H54 (cell line): ENCODE measurements at regions not wholly inside any gene's neighbourhood (a gene's known extent, or its start where the extent isn't known, plus 50 kb on each side); places are given as distances from the start of the nearest gene placed in this dataset.

Experiments used
- DNase-seq: peaks from one replicate; pipeline ENCODE4 v3.0.0; 2011; ENCODE audit warnings: low spot score, mixed read lengths; ENCODE audit not compliant: insufficient read length
- FAIRE-seq: peaks from 3 replicates; lab custom pipeline; 2011; peaks lifted over from hg19 to GRCh38; lab: Jason Lieb, UNC
- POLR2A ChIP-seq: IDR thresholded peaks from 2 replicates; pipeline ENCODE4 v1.6.1; 2011; ENCODE audit warnings: low read depth, mild to moderate bottlenecking, low read length

DNA sequence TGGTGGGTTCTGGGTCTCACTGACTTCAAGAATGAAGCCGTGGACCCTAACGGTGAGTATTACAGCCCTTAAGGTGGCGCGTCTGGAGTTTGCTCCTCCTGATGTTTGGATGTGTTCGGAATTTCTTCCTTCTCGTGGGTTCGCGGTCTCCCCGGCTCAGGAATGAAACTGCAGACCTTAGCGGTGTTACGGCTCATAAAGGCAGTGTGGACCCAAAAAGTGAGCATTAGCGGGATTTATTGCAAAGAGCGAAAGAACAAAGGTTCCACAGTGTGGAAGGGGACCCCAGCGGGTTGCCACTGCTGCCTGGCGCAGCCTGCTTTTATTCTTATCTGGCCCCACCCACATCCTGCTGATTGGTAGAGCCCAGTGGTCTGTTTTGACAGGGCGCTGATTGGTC is 420.5 kb upstream of the BCHE start:
- no peak for TF ChIP-seq POLR2A
- DNase-seq (no peak), FAIRE-seq (no peak)

DNA sequence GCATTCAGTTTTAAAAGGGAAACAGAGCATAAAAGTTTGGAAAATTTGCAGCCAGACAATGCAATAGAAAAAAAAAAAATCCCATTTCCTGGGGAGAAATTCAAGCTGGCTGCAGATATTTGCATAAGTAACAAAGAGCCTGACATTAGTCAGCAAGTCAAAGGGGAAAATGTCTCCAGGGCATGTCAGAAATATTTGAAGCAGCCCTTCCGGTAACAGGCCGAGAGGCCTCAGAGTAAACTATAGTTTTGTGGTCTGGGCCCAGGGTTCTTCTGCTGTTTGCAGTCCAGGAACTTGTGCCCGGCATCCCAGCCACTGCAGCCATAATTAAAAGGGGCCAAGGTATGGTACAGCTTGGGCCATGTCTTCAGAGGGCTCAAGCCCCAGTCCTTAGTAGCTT is 411.6 kb upstream of the BCHE start:
- no peak for TF ChIP-seq POLR2A

DNA sequence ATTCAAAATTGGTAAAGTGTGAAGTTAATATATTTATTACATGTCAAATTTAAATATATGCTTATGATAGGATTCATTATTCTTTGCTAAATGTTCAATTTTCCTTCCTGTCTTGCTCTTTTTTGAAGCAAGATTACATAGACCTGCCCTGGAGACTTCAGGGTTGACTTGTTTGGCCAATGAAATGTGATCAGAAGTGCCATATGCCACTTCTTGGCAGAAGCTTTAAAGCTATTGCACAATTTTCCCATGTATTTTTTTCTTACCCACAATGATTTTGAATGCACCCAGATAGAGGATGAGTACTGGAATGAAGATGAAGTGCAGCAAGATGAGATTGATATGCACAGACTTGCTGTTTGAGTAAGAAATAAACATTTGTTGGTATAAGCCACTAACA is 406.3 kb upstream of the BCHE start:
- no peak for FAIRE-seq
- no peak for DNase-seq
- TF ChIP-seq POLR2A: no peak

More for the DNA sequence above, 411.6 kb upstream of the BCHE start:
- DNase-seq (no peak), FAIRE-seq (no peak)

DNA sequence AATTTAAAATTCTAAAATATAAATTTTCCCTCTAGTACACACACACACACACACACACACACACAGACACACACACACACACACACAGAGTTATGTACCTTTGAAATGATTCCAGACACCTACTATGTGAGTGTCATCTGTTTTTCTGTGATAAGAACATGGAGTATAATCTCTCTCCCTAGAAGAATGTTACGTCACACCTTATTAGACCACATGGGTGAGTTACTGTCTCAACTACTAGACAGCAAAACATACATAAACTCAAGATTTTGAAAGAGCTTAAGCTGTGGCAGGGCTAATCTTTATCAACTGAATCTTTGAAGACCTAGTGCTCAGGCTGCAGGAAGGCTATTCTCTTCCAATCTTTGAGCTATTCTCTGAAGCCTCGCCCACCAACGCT is 385.9 kb upstream of the BCHE start:
- TF ChIP-seq POLR2A: no peak
- FAIRE-seq (no peak), DNase-seq (no peak)

DNA sequence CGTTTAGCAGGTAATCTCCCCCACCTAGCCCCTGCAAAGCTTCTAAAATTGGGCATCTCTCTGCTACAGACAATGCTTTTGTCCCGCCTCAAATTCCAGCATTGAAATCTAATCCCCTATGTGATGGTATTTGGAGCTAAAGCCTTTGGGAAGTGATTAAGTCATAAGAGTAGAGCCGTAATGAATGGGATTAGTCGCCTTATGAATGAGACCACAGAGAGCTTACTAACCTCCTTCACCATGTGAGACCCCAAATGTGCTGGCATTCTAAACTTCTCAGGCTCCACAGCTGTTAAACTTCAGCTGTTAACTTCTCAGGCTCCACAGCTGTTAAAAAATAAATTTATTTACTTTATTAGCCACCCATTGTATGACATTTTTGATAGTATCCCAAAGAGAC is 374.2 kb upstream of the BCHE start:
- TF ChIP-seq POLR2A: no peak
- FAIRE-seq: no peak

DNA sequence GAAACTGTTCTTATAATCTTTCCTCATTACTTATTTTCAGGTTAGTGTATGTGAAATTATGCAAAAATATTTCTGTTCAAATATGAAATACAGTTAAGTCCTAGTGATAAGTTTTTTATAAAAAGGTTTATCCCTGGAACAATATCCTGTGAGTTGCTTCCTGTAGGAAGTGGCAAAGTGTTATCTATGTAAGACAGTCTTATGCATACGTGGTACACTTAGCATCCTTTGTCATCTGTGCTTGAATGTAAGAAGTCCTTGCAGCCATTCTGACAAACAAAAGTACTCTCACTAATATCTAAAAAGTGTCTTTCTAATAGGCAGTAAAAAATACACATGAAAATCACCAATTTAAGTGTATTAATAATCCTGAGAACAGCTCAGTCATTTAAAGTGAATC is 372.5 kb upstream of the BCHE start:
- DNase-seq (no peak), FAIRE-seq (no peak)
- TF ChIP-seq POLR2A: no peak

More for the DNA sequence above, 374.2 kb upstream of the BCHE start:
- no peak for DNase-seq

DNA sequence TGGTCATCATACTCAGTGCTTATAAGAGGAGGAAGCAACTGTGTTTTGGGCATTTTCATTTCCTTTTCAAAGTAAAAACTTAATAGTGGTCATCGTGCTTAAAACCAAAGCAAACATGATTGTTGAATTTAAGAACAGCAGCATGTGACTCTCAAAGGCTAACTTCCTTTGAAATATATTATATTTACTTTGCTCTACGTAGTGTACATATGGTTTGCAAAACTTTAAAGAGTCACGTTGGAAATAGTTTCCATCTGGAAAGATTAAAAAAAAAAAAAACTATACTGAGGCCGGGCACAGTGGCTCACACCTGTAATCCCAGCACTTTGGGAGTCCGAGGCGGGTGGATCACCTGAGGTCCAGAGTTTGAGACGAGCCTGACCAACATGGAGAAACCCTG is 367.9 kb upstream of the BCHE start:
- TF ChIP-seq POLR2A: no peak
- FAIRE-seq: no peak
- DNase-seq: no peak

DNA sequence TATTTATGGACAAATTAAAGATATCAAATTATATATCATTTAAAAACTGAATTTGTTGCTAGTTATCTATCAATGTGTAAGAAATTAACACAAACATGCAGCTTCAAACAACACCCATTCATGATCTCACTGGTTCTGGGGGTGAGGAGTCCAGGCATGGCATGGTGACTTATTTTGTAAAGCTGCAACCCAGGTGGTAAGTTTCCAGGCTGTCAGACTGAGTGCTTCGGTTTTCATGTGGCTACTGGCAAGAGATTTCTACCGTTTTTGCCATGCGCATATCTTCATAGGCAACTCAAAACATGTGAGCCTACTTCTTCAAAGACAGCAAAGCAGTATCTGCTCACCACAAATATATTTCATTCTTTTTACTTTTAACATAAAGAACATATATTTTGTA is 364.3 kb upstream of the BCHE start:
- no peak for DNase-seq
- no peak for TF ChIP-seq POLR2A
- FAIRE-seq: no peak

DNA sequence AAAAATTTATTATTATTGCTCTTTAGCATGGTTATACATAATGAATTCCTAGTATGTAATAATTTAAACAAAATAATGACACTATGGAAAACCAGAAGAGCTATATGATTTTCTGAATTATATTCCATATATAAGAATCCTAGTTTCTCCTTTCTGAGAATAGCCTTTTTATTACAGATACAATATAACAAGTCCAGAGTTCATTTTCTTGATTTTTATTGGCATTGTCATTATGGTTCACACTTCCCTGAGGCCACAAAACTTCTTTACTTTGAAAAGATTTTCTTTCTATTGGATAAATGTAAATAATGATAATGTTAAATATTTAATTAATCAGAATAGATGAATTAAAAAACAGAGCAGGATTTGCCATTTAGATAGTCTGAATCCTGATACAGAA is 362.3 kb upstream of the BCHE start:
- no peak for FAIRE-seq
- no peak for DNase-seq

DNA sequence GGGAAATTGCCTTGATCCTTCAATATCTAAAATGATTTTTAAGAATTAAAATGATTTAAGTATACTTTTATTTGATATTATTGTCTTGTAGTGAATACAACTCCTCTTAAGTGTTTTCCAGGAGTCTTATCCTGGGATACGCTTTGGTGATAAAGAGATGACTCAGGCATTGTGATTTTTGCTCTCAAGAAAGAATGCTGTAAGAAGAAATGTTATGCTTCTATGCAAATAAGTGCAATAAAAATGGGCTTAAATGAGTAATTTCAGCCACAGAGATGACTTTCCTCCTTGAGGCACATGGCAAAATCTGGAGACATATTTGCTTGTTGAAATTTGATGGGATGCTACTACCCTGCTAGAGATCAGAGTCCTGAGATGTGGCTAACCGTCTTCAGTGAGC is 358.6 kb upstream of the BCHE start:
- DNase-seq (no peak), FAIRE-seq (no peak)
- no peak for TF ChIP-seq POLR2A

More for the DNA sequence above, 362.3 kb upstream of the BCHE start:
- TF ChIP-seq POLR2A: no peak

DNA sequence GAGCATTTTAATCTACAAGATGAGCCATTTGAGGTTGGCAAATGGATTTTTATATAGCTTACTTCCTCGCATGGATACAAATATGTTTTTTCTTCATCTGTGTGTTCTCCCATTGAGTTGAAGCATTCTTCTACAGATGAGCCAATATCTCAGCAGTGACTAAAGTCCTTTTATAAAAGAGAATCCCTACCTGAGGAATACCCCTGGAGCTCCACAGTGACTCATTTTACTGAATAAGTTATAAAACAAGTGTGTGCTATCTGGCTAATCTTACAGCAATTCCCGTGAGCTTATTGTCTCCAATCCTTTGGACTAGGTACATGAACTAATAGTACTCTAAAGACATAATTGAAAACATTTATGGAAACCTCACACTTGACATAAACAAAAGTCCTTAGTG is 354.2 kb upstream of the BCHE start:
- FAIRE-seq: no peak

DNA sequence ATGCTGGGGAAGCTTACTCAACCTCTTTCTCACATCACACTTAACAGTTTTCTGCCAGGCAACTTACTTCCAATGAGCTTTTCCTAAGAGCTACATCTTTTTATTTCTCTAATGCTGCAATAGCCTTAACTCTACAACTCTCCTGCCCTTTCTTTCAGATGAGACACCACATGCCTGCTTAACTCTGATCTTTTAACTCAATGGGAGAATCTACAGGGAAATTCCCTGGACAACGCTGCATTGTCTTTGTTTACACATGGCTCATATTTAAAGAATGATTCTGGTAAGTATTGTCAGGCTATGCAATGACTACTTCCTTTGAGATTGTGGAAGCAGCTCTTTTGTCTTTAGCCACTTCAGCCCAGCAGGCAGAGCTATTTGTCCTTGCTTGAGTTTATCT is 353.1 kb upstream of the BCHE start:
- FAIRE-seq (peak; percentile 73), DNase-seq (peak; percentile 0)
- no peak for TF ChIP-seq POLR2A

More for the DNA sequence above, 354.2 kb upstream of the BCHE start:
- no peak for DNase-seq
- TF ChIP-seq POLR2A: no peak

DNA sequence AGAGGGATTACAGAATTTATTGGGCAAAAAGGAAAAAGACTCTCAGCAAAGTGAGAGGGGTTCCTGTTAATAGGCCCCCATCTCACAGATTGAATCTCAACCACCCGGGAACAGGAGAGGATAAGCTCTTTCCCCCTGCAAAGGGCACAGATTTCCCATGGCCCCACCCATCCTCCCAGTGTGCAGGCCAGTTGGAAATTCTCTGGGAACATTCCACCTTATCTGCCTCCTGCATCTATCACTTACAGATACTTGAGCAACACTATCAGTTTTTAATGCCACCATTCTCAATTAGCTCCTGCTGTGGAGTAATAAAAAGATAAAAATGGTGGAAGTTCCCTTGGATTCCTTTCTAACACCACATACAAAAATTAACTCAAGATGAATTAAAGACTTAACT is 350.0 kb upstream of the BCHE start:
- FAIRE-seq (no peak), DNase-seq (no peak)
- TF ChIP-seq POLR2A: no peak

DNA sequence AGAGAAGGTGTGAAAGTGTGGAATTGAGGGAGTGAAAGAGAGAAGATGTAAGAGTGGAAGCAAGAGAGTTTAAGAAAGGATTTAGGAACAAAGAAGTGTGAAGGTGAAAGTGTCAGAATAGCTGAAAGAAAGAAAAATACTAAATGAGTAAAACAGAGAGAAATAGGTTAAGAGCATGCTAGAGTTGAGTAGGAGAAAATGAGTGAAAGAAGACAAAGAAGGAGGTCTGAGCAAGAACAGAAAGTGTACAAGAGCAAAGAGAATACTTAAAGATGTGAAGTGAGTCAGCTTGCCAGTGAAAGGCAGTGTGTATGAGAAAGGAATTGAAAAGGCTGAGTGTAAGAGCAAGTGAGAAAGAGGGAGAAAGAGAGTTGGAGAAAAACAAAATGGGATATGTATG is 348.8 kb upstream of the BCHE start:
- TF ChIP-seq POLR2A: no peak
- FAIRE-seq: no peak

DNA sequence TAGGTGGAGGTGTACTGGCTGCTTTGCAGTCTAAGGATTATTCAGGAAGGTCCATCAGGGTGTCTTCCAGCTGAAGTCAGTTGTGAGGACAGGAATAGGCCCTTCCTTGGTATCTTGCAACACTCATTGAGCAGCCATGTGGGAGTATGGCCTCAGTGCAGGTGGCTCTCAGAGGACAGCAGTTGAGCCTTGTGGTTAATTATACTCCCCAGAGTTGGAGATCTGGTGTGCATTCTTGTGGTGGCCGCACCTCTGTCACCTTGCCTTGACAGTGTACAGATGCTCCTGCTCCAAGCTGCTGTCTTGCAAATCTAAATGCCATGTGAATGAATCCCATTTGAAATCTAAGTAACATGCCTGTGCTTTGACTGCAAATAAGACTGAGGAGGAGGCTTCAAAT is 339.9 kb upstream of the BCHE start:
- DNase-seq: no peak

More for the DNA sequence above, 348.8 kb upstream of the BCHE start:
- no peak for DNase-seq

DNA sequence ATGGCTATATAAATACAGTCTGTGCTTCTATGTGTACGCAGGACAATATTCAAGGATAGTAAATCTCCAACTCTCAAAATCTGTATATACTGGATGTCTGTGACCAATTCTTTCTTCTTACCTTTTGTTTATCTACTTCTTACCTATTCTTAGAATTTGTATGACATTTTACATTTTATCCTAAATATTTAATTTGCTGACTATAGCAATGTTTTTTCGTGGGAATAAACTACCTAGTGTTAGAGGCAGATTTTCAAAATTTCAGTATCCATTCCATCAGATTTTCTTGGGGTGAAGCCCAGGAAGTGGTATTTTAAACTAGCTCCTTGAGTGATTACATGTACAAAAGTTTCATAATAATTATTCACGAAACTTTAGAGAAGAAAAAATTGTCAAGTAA is 334.5 kb upstream of the BCHE start:
- no peak for TF ChIP-seq POLR2A
- FAIRE-seq: no peak
- DNase-seq: no peak

More for the DNA sequence above, 339.9 kb upstream of the BCHE start:
- no peak for FAIRE-seq
- no peak for TF ChIP-seq POLR2A

DNA sequence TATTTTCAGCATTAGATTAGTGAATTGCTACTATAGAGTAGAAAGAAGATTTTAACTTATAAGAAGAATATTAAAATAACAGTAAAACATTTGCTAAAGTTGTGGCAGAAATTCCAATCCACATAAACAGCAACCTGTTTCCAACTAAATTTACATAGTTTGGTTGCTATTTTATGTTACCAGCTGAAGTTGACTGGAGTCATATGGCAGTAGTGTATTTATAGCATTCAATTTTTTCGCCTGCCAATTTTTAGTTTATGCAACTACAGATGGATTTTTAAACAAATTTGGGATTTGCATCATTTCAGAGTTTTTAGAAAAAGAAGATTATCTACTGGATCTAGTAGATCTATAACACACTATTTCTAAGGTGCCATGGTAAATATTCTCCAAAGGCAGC is 332.5 kb upstream of the BCHE start:
- DNase-seq: no peak
- TF ChIP-seq POLR2A: no peak
- FAIRE-seq: no peak
